T1000 (cell line): ENCODE measurements at regions not wholly inside any gene's neighbourhood (a gene's known extent, or its start where the extent isn't known, plus 50 kb on each side); places are given as distances from the start of the nearest gene placed in this dataset.
"Not testable (repeated sequence)": the region's sequence is repeated elsewhere in the genome, so short reads cannot be mapped to it uniquely, and the experiment has no call there.

Source experiments
- DNase-seq: peaks from one replicate; lab custom pipeline; 2025; ENCODE audit warnings: mixed read lengths; lab: John Stamatoyannopoulos, UW

- DNase-seq = no peak
These were observed 630.2 kb upstream of the LUZP2 start for GRCh38 chr11:23866641-23867040.

DNA sequence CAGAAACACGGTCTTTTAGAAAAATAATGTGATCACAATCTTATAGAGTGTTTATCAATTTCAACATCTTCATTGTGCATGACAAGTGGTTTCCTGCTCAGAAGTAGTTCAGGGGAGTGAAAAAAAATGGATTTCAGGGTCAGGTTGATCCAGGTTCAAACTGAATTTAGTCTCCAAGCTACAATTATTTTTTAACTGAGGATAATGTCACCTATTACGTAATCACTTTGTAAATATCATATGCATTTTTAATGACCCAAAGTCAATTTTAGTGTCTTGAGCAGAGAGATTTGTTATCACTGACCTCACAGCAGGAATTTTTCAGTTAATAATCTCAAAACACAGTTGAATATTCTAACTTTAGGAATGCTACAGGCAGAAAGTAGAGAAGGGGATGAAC, 627.2 kb upstream of the LUZP2 start:
- no peak for DNase-seq

- no peak for DNase-seq
These were observed 623.4 kb upstream of the LUZP2 start for GRCh38 chr11:23873406-23873805.

- no peak for DNase-seq
These were observed 621.5 kb upstream of the LUZP2 start for GRCh38 chr11:23875176-23875850.

DNA sequence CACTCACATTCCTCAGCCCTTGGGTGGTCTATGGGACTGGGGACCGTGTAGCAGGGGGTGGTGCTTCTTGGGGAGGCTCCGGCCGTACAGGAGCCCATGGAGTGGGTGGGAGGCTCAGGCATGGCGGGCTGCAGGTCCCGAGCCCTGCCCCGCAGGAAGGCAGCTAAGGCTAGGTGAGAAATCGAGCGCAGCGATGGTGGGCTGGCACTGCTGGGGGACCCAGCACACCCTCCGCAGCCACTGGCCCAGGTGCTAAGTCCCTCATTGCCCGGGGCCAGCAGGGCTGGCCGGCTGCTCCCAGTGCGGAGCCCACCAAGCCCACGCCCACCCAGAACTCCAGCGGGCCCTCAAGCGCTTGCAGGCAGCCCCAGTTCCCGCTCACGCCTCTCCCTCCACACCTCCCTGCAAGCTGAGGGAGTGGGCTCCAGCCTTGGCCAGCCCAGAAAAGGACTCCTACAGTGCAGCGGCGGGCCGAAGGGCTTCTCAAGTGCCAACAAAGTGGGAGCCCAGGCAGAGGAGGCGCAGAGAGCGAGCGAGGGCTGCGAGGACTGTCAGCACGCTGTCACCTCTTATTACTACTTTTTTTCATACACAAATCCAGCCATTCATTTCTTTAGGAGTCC, 613.3 kb upstream of the LUZP2 start:
- not testable (repeated sequence) for DNase-seq

GRCh38 chr11:23884341-23884740, 612.5 kb upstream of the LUZP2 start:
- no peak for DNase-seq

- DNase-seq = no peak
These were observed 611.1 kb upstream of the LUZP2 start for GRCh38 chr11:23885801-23886200.

DNA sequence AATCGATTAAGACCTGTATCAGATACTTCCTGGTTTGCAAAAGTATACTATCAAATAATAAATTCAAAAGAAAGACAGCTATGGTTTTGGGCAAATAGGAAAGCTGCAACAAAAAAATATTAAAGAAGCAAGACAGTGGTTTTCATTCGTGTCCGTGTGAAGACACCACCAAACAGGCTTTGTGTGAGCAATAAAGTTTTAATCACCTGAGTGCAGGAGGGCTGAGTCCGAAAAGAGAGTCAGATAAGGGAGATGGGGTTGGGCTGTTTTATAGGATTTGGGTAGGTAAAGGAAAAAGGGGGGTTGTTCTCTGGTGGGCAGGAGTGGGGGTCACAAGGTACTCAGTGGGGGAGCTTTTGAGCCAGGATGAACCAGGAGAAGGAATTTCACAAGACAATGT, 609.7 kb upstream of the LUZP2 start:
- DNase-seq = not testable (repeated sequence)

- no peak for DNase-seq
These were observed 603.7 kb upstream of the LUZP2 start for GRCh38 chr11:23893126-23893525.

- DNase-seq = no peak
These were observed 599.2 kb upstream of the LUZP2 start for GRCh38 chr11:23897453-23898286.

GRCh38 chr11:23903044-23903704, 593.7 kb upstream of the LUZP2 start:
- peak; percentile 3 for DNase-seq

- no peak for DNase-seq
These were observed 577.4 kb upstream of the LUZP2 start for GRCh38 chr11:23919455-23919854.

DNA sequence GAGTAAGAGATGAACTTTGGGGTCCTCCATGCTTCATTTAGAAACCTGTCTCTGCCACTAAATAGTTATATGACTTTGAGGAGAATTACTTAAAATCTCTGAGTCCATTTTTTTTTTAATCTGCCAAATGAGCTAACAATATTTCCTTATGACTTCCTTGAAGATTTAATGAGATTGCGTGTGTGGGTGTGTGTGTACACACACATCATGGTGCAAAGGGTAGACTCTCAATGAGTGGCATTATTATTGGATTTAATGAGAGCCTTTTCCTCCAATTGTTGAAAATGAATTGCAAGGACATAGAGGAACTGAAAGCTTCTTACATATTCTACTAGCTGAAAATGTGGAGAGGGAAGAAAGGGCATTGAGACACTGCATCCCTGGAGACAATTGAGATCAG, 573.5 kb upstream of the LUZP2 start:
- DNase-seq = no peak

DNA sequence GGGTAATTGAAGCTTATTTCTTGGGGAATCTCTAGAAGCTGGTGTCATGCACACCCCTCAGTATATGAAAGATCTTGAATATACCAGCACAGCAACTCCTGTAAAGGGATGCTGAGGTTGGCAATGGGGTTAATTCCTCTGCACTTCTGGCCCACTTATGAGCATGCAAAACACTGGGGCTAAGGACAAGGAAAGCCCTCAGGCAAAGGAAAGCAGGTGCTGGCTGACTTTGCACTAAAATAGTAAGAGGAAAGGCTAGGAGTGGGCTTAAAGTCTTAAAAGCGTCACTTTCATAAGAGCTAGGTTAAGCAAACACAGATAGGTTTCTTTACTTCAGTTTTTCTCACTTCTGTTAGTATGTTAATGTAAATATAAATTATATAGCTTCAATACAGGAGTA, 572.6 kb upstream of the LUZP2 start:
- DNase-seq = no peak

DNA sequence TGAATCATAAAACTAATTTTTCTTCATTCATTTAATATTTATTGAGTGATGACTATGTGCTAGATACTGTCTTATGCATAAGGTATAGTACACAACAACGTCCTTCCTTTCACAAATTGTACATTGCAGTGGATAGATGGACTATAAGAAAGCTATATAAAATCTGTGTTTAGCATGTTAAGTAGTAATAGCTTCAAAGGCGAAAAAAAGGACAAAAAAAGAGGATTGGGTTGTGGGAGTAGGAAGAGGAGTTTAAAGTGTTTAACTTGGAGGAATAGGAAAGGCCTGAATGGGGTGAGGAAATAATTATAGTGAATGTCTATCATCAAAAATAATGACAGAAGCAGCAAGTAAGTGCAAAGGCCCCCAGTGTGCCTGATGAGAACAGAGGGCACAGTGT, 565.4 kb upstream of the LUZP2 start:
- no peak for DNase-seq

DNA sequence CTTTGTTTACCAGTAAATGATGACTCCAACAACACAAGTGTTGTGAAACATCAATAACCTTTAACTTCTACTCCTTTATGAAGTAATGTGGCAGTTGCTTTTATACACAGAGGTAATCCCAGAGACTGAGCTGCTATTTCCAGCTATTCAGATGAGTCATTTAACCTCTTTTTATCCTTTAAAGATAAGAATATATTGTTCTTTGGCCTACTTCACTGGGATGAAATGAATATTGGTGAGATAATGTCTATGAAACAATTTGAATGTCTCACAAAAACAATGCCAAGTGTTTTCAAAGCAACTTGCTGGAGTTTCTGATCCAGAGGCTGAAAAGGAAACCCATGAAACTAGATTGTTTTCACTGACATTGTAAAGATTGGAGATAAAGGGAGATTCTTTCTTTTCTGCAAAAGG, 564.4 kb upstream of the LUZP2 start:
- no peak for DNase-seq

DNA sequence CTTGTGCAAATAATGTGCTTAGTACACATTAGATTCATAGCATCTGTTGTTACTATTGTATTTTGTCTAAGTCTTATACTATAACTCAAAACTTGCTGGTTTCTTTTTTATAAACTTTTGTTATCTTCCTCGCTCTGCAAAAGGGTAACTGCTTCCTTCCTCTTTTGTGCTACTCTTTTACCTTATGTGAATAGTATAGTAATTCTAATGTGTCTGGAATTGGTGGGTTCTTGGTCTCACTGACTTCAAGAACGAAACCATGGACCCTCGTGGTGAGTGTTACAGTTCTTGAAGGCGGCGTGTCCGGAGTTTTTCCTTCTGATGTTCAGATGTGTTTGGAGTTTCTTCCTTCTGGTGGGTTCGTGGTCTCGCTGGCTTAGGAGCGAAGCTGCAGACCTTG, 563.1 kb upstream of the LUZP2 start:
- DNase-seq = no peak

- DNase-seq = not testable (repeated sequence)
These were observed 562.1 kb upstream of the LUZP2 start for GRCh38 chr11:23934671-23935270.

DNA sequence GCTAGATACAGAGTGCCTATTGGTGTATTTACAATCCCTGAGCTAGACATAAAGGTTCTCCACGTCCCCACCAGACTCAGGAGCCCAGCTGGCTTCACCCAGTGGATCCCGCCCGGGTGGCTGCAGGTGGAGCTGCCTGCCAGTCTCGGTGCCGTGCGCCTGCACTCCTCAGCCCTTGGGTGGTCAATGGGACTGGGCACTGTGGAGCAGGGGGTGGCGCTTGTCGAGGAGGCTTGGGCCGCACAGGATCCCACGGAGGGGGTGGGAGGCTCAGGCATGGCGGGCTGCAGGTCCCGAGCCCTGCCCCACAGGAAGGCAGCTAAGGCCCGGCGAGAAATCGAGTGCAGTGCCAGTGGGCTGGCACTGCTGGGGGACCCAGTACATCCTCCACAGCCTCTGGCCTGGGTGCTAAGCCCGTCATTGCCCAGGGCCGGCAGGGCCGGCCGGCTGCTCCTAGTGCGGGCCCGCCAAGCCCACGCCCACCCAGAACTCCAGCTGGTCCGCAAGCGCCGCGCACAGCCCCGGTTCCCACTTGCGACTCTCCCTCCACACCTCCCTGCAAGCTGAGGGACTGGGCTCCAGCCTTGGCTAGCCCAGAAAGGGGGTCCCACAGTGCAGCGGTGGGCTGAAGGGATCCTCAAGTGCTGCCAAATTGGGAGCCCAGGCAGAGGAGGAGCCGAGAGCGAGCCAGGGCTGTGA, 554.6 kb upstream of the LUZP2 start:
- DNase-seq = not testable (repeated sequence)

GRCh38 chr11:23944923-23945322, 551.9 kb upstream of the LUZP2 start:
- DNase-seq = no peak

DNA sequence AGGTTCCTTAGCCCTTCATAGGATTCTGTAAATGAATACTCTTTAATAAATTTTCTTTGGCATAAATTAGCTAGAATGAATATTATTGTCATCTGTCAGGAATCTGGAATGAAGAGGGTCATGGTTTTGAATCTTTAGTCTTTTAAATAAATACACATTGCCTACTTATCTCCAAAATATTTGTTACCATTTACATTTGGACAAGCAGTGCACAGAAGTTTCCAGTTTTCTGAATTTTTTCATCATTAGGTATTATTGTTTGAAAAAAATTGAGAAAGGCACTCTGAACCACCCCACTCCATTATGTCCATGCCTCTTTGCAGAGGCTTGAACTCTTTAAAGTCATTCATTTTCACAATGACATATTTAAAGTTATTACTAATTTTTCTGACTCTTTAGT, 549.0 kb upstream of the LUZP2 start:
- no peak for DNase-seq
